HG03520 (cell line): ENCODE measurements at regions not wholly inside any gene's neighbourhood (a gene's known extent, or its start where the extent isn't known, plus 50 kb on each side); places are given as distances from the start of the nearest gene placed in this dataset.

Experiments used
- ATAC-seq: cut with Tn5 transposase; IDR thresholded peaks from one replicate; pipeline ENCODE4 v1.9.1; 2021; ENCODE audit warnings: mild to moderate bottlenecking, moderate library complexity; ENCODE audit not compliant: unreplicated experiment

DNA sequence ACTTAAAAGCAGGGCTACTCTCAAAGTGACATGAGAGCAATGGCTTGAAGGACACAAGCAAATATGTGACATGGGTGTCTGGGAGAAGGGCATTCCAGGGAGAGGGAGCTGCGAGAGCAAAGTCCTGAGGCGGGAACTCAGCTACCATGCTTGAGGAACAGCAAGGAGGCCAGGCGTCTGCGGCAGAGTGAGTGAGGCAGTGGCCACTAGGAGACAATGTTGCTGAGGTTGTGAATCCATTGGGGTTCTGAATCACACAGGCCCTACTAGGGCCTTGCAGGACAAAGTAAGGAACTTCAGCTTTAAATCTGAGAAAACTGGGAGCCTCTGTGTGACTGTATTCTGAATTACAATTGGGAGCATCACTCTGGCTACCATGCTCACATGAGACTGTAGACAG lies 94.1 kb upstream of the PRICKLE2 start:
- ATAC-seq, result no peak

DNA sequence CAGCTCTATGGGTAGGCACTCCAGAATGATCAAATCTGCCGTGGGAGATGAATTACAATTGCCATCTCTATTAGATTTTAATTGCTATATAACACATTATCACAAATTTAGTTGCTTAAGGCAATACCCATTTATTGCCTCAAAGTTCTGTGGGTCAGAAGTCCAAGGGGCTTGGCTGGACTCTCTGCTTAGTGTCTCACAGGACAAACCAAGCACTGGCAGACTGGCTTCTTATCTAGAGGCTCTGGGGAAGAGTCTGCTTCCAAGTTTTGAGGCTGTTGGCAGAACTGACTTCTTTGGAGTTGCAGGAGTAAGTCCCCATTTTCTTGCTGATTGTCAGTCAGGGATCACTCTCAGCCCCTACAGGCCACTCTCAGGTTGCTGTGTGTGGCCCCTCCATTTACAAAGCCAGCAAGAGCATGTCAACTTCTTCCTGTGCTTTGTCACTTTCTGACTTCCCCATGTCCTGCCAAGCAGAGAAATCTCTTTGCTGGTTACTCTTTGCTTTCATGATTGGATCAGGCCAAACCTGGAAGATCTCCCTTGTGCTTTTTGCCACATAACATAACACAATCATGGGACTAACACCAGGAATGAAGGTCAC lies 93.5 kb upstream of the PRICKLE2 start:
- no peak for ATAC-seq

DNA sequence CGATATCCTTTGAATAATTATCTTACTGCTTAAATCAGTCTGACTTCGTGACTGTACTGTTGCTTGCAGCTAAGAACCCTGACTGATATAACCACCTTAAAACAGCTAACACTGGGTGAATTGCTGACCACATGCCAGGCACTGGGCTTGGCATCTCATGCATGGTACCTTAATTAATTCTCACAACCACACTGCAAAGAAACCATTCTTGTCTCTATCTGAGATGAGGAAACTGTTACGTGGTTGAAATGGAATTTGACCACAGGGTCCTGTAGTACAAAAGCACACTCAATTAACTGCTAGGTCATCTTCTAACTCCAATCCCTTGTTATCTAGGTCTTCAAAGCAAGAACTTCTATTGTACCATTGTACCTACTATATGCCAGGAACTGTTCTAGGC lies 92.7 kb upstream of the PRICKLE2 start:
- ATAC-seq, result no peak

DNA sequence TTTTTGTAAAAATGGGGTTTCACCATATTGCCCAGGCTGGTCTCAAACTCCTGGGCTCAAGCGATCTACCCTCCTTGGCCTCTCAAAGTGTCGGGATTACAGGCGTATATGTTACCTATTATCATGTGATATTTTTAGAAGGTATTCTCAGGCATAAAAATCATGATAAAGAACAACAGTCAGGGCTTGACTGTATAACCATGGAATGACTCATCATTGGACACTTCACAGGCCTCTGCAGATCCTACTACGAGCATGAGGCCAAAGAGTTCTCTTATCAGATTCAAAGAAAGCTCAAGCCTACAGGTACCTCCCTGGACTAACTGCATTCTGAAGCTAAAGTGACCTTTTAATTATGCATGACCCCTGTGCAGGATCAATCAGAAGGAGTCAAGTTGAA lies 91.7 kb upstream of the PRICKLE2 start:
- ATAC-seq, result no peak

DNA sequence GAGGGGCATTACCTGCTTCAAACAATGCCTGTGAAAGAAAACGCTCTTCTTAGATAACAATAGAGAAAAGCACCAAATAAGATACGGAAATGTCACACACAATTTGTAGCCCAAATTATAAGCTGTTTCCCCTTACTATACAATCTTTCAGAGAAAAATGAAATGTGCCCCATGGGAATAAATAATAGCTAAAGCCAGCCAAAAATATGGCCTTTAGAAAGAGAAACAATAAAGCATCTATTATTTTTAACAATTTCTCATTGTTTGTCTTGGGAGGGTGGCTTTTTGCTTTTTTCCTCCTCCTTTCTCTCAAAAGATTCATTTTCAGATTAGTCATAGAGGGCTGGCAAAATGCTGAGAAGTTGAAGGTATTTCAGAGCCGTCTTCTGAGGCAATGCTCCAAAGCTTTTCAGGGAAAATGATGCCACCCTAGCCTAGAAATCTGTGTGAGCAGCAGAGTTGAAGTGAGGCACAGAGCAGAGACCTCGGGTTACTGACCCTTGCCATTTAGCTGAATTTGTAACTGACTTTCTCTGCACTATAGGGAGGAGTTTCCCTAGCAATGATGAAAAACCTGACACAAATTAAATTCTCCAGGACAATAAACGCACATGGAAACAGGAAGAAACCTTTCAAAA lies 86.3 kb upstream of the PRICKLE2 start:
- ATAC-seq, result no peak

DNA sequence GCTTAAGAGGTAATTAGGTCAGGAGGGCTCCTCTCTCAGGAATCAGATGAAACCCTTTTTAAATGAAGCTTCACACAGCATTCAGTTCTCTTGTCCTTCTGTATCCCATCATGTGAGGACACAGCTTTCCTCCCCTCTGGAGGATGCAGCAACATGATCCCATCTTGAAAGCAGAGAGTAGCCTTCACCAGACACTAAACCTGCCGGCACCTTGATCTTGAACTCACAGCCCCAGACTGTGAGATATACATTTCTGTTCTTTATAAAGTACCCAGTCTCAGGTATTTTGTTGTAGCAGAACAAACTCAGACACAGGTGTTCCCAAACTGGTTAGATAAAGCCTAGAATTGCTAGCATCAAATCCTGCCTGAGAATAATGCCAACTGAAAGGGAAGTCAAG lies 83.7 kb upstream of the PRICKLE2 start:
- ATAC-seq, result no peak

DNA sequence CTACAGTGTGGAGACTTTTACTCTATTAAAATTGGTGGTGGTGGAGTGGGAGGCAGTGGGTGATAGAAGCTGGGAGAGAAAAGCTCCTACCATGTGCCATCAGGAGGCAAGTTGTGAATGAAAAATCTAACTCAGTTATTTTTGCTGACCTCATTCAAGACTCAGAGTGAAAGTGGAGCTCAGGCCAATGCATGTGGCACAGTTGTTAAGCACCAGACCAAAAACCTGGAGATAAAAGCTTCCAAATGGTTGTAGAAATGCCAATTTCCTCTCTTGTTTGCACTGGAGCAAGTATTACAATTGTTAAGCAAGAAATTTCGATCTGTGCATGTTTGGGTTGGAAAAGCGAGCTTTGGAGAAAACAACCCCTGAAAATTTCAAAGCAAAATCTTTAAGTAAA lies 81.5 kb upstream of the PRICKLE2 start:
- no peak for ATAC-seq

DNA sequence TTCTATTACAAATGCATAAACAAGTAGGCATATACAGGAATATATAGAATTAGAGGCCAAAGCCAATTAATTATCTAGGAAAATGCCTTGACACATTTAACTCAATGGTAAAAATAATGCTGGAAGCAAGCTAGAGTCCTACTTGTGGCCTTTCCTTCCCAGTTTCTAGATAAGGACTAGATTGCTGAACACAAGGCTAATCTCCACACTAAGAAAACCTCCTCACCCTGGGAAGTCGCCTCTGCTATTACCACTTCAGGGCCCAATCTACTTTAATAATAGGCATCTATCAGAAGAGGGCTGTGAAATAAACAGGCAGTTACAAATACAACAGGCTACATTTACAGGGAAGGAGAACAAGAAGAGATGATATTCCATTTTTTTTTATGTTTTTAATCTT lies 80.5 kb upstream of the PRICKLE2 start:
- no peak for ATAC-seq

DNA sequence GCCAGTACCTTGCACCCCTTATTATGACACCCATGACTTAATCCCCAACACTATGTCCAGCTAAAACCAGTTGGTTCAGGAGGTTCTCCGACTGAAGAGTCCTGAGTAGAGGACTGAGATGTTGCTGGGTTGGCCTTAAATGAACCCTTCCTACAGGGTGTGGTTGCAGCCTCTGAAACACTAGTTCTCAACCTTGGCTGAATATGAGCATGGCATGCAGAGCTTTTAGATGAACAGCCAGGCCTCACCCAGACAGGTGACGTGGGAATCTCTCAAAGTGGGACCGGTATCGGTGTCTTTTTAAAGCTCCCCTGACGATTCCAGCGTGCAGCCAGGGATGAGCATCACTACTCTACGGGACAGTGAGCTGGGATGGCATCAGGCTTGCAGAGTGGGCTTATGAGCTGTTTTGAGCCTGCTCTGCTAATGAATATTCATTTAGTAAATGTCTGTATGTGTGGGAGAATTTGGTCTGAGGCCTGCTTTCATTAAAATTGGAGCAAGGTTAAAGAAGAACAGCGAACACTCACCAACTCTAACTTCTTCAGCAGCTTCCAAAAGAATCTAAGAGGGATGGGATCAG lies 79.7 kb upstream of the PRICKLE2 start:
- no peak for ATAC-seq

DNA sequence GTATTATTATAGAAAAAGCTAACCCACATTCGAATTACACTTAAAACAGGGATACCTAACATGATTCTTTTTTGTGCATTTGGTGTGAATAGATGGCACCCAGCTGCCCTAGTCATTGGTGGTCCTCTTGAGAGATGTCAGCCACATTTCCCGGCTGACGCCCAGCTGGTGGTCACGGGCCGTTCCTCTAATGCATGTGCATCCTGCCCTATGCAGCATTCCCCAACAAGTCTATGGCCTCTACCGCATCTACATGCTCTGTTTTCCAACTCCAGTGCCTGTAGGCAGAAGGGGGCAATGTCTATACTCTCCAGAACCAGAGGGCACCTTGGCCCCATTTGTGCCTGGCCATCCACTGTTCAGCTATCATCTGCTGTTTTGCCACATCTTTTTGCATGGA lies 78.6 kb upstream of the PRICKLE2 start:
- ATAC-seq, result no peak

DNA sequence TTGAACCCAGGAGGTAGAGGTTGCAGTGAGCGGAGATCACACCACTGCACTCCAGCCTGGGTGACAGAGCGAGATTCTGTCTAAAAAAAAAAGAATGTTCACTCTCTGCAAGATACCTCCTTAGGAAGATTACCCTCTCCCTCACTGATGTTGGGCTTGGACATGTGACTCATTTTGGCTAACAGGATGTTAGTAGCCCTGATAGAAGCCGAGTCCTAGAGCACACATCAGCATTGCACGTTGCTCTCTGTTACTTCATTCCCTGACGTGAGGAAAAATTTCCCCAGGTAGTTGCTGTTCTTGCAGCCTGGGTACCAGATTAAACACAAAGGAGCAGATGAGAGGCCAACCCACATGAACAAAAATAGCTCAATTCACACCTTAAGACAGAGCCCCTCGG lies 78.1 kb upstream of the PRICKLE2 start:
- no peak for ATAC-seq

DNA sequence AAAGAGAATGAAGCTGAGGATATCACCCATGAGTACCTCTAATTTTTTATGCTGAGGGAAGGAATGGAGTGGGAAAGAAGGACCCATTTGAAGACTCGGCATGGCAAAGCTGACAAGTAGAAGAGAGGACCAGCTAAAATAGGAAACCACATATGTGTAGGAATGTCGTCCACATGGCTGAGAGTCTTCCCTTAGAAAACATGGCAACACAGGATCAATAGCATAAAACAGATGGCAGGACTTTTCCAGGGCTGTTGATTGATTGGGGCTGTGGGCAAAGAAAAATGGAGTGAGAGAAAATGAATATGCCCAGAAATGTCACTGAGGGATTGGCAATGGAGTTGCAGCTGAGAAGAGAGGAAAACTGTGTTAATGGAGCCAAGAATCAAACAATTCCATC lies 76.2 kb upstream of the PRICKLE2 start:
- ATAC-seq, result no peak

DNA sequence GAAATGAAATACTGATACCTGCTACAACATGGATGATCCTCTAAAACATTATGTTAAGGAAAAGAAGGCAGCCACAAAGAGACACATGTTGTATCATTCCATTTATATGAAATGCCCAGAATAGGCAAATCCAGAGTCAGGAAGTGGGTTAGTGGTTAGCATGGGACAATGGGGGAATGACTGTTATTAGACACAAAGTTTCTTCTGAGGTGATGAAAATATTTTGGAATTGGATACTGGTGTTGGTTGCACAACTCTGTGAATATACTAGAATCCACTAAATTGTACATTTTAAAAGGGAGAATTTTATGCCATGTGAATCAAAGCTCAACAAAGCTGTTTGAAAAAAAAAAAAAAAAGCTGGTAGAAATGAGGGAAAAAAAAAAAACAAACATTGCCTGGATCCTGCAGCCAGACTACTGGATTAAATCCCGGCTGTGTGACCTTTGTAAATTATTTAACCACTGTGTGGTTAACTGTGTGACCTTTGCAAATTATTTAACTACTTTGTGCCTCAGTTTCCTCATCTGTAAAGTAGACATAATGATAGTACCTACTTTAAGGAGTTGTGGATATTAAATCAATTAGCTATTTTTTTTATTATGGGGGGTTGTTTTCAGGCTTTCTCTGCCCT lies 75.6 kb upstream of the PRICKLE2 start:
- ATAC-seq, result no peak

DNA sequence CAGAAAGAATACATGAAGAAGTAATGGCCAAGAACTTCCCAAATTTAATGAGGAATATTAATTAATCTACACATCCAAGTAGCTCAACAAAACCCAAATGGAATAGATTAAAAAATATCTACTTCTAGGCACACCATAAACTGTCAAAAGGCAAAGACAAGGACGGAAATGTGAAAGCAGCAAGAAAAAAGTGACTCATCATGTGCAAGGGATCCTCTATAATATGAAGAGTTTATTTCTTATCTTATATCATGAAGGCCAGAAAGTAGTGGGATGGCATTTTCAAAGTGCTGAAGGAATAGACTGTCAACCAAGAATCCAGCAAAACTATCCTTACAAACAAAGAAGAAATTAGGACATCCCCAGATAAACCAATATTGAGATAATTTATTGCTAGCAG lies 73.9 kb upstream of the PRICKLE2 start:
- ATAC-seq, result no peak

DNA sequence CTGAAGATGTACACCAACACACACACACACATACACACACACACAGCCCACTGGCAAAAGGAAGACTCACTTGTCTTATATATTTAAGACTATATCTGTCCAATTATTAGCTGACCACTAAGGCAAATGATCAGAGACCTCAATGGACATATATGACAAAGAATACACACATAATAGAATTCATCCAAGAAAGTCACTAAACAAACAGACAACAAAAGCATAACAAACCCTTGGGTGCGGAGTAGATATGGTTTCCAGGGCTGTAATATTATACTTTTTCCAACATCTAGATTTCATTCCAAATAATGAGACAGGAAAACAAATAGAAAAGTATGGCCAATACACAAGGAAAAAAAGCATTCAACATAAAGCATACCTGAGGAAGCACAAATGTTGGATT lies 72.3 kb upstream of the PRICKLE2 start:
- ATAC-seq, result no peak

DNA sequence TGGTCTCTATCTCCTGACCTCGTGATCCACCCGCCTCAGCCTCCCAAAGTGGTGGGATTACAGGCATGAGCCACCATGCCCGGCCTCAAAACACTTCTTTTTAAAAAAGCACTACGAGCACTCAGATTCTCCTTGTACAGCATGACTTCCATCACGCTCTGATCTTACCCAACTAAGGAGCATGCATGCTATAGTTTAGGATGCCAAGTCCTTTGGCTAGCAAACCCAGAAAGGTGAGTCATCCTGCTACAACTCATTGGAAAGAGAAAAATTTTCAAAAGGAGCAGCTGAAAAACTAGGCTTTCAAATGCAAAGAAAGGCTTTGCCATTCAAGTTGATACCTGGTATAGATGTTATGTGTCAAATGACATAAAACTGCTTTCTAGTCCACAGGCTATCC lies 70.3 kb upstream of the PRICKLE2 start:
- no peak for ATAC-seq

DNA sequence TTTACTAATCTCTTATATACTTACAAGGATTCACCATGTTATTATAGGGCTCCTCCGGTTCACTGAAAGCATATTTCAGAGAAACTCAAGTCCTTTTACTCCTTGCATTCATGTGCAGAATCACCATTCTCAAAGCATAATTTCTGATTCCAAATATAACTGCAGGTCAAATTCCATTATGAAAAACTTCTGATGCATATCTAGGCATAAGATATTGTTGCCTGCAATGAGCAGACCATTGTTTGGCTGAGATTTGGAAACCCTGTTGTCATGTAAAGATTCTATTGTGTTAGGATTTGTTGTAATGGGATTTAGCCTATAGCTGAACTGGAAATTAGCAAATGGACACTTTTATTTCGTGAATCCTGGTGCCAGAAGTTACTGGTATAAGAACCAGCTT lies 69.5 kb upstream of the PRICKLE2 start:
- ATAC-seq, result no peak

DNA sequence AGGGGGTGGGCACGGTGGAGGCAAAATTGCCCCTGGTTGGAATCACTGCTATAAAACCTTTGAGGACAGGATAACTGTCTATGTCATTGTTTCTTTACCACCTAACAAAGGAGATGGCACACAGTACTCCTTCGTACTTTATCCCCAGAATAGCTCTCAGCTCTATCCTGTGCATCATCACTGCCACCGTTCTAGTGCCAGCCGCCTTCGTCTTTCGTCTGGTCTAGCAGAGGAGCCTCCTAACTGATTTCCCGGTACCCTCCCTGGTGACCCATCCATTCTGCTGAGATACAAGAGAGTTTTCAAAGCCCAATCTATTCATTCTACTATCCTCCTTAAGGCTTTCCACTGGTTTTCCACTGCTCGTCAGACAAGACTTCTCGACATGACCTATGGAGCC lies 67.9 kb upstream of the PRICKLE2 start:
- no peak for ATAC-seq

DNA sequence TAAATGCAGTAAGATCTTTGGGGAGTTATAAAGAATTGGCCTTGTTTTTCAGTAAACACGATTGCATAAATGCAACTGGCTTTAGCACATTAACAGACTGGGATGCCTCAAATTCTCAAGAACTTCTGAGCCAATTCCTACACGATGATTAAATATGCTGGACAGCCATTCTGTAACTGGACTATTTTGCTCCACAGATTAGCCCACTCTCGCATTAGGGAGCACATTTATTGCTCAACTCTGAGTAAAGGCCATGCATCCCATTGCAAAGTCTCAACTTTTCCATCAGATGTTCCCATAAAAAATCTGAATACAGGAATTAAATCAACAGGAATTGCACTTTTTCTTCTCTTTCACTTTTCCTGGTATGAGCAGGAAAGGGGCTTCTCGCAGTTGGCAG lies 66.7 kb upstream of the PRICKLE2 start:
- no peak for ATAC-seq

DNA sequence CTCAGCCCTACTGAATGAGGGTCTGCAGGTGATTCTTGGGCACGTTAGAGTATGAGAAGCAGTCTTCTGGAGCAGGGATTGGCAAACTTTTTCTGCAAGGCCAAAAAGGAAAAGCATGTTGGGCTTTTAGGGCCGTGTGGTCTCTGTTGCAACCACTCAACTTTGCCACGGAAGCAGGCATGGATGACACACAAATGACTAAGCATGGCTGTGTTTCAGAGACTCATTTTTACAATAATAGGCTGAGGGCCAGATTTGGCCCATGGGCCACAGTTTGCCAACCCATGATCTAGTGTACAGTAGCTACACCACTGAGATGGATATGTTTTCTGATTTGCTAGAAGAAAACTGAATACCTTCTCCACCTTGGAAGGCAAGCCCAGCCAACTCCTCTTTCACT lies 66.1 kb upstream of the PRICKLE2 start:
- ATAC-seq, result no peak

DNA sequence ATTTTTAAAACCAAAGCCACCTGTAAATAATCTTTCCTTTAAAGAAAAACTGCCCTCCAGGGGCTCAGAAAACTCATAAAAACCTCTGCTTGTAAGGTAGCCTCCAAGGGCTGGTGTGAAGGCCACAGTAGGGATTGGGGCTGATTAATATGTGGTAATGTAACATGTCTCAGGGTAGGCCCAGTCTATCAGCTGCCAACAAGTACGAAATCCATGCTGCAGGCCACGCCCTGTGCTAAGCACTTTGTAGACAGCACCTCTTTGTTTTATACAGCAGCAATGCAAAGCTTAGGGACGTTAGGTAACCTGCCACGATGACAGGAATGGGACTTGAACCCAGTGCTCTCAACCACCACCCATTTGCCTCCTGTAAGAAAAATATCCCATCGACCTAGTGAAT lies 65.6 kb upstream of the PRICKLE2 start:
- ATAC-seq, result no peak

DNA sequence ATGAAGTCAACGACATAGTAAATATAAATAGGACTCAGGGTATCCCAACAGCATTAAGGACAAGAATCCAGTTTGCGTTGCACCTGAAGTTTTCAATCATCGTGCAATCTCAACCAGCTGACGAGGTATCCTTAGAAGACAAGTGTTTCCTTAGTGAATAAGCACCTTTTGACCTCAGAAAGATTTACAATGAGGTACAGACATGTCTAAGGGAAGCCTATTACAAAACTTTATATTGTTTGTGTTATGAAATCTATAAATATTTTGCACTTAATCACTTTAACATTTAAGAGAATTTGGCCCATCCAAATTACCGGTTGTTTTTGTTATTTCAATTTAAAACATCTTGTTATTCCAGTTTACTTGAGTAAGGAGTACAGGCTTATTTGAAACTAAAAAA lies 64.9 kb upstream of the PRICKLE2 start:
- no peak for ATAC-seq
